HepG2 (cell line): ENCODE measurements at regions not wholly inside any gene's neighbourhood (a gene's known extent, or its start where the extent isn't known, plus 50 kb on each side); places are given as distances from the start of the nearest gene placed in this dataset.

Source experiments
- ATAC-seq: fragments of 200-7000 bp; cut with Tn5 transposase; 3 replicates; pipeline ENCODE4 v1.9.1; 2020; ENCODE audit warnings: mild to moderate bottlenecking, moderate library complexity
- BruUV-seq: library from RNA; stranded (reverse); fragments of 400-500 nt; replicated peaks from 2 replicates; lab custom pipeline; 2021; lab: Mats Ljungman, UMichigan
- CTCF ChIA-PET: fragments of 300-600 bp; formaldehyde crosslinking; extraction: SDS; loops from one replicate; lab custom pipeline; 2021; ENCODE audit warnings: low total read pairs, inconsistent platforms, low intra/inter-chr PET ratio; lab: Yijun Ruan, JAX
- POLR2A ChIA-PET: fragments of 350-600 bp; sonication (Branson Sonifier 250); formaldehyde crosslinking; loops from one replicate; lab custom pipeline; 2020; ENCODE audit warnings: antibody characterized with exemption, inconsistent platforms; lab: Yijun Ruan, JAX
- DNase-seq: peaks from one replicate; pipeline ENCODE4 v3.0.0-alpha.2; 2015; ENCODE audit warnings: low spot score
- FAIRE-seq: peaks from 3 replicates; lab custom pipeline; 2011; peaks lifted over from hg19 to GRCh38; lab: Jason Lieb, UNC
- H2AFZ ChIP-seq: one replicate; pipeline ENCODE4 v1.6.1; 2011; ENCODE audit warnings: low read length, inconsistent platforms
- H3K27ac ChIP-seq: fragments of 300-600 bp; 3 replicates; pipeline ENCODE4 v1.8.0; 2011; ENCODE audit warnings: mixed run types, mild to moderate bottlenecking, mixed read lengths, low read length, inconsistent platforms; ENCODE audit not compliant: insufficient read depth; ENCODE audit errors: extremely low read length
- H3K27me3 ChIP-seq, 2 experiments: fragments of 200-600 bp in 1 of 2; 2 replicates in 1 of 2; 3 replicates in 1 of 2; pipeline versions ENCODE4 v1.6.0 to v1.8.0; 2011; ENCODE audit warnings: low read length in 2 of 2, mild to moderate bottlenecking in 2 of 2, moderate library complexity in 2 of 2, inconsistent platforms in 1 of 2; ENCODE audit not compliant: insufficient read depth in 2 of 2, control insufficient read depth in 1 of 2
- H3K36me3 ChIP-seq, 2 experiments: fragments of 200-600 bp in 1 of 2; replicated peaks in 1 of 2; 2 replicates in 1 of 2; 3 replicates in 1 of 2; pipeline versions ENCODE4 v1.5.1 to v1.8.0; 2011; ENCODE audit warnings: low read length in 2 of 2, inconsistent platforms in 1 of 2; ENCODE audit not compliant: insufficient read depth in 2 of 2, control insufficient read depth in 1 of 2
- H3K4me1 ChIP-seq: 2 replicates; pipeline ENCODE4 v1.5.1; 2012; ENCODE audit warnings: low read length, inconsistent platforms; ENCODE audit not compliant: insufficient read depth
- H3K4me2 ChIP-seq: 2 replicates; pipeline ENCODE4 v1.6.0; 2011; ENCODE audit warnings: low read depth, low read length, inconsistent platforms
- H3K4me3 ChIP-seq, 3 experiments: fragments of 200-600 bp in 1 of 3; sonication (generic), shearing (Covaris generic) in 1 of 3; replicated peaks in 1 of 3; 2 replicates each; pipeline ENCODE4 v1.5.1; 2011 to 2016; ENCODE audit warnings: low read length in 3 of 3, inconsistent platforms in 2 of 3, low read depth in 2 of 3, mild to moderate bottlenecking in 2 of 3, control low read depth in 1 of 3, mixed read lengths in 1 of 3; ENCODE audit not compliant: insufficient read depth in 1 of 3
- H3K79me2 ChIP-seq: one replicate; pipeline ENCODE4 v1.6.1; 2011; ENCODE audit warnings: low read length, inconsistent platforms; ENCODE audit not compliant: insufficient read depth
- H3K9ac ChIP-seq: 2 replicates; pipeline ENCODE4 v1.6.0; 2011; ENCODE audit warnings: mild to moderate bottlenecking, low read depth, low read length, inconsistent platforms; ENCODE audit not compliant: insufficient read depth
- H3K9me3 ChIP-seq: 2 replicates; pipeline ENCODE4 v1.5.1; 2012; ENCODE audit warnings: mild to moderate bottlenecking, low read length
- H4K20me1 ChIP-seq: 2 replicates; pipeline ENCODE4 v1.6.0; 2011; ENCODE audit warnings: inconsistent platforms, mild to moderate bottlenecking, low read length, moderate library complexity; ENCODE audit not compliant: insufficient read depth
- CCDC6 ChIP-seq: sonication (generic); formaldehyde crosslinking; IDR thresholded peaks from 2 replicates; pipeline ENCODE4 v1.8.1; 2022; ENCODE audit warnings: mild to moderate bottlenecking, missing genetic modification reagents, moderate library complexity
- GRHL1 ChIP-seq: sonication (generic); formaldehyde crosslinking; conservative IDR thresholded peaks from 2 replicates; pipeline ENCODE4 v1.8.0; 2022; ENCODE audit warnings: missing genetic modification reagents
- JARID2 ChIP-seq: sonication (generic); formaldehyde crosslinking; IDR thresholded peaks from 2 replicates; pipeline ENCODE4 v1.8.1; 2023; ENCODE audit warnings: missing genetic modification reagents, inconsistent platforms; ENCODE audit not compliant: insufficient replicate concordance
- LCORL ChIP-seq, 2 experiments: fragments of 450-650 bp in 1 of 2; sonication (generic) in 1 of 2; formaldehyde crosslinking in 1 of 2; IDR thresholded peaks; 2 replicates each; pipeline versions ENCODE4 v1.5.0 to v1.6.1; 2017 to 2020; ENCODE audit warnings: antibody characterized with exemption in 1 of 2, missing genetic modification reagents in 1 of 2
- MAFF ChIP-seq: IDR thresholded peaks from 2 replicates; pipeline ENCODE4 v1.6.1; 2011; ENCODE audit warnings: low read depth, low read length, improper control_type of control experiment
- MXI1 ChIP-seq: IDR thresholded peaks from 3 replicates; pipeline ENCODE4 v1.6.1; 2012; ENCODE audit warnings: low read depth, low read length, inconsistent platforms, borderline replicate concordance
- ZNF101 ChIP-seq: sonication (generic); formaldehyde crosslinking; IDR thresholded peaks from 2 replicates; pipeline ENCODE4 v1.4.0; 2020; ENCODE audit warnings: mild to moderate bottlenecking, low read depth, missing genetic modification reagents, borderline replicate concordance
- ZNF431 ChIP-seq: sonication (generic); formaldehyde crosslinking; IDR thresholded peaks from 2 replicates; pipeline ENCODE4 v1.9.0; 2022; ENCODE audit warnings: missing genetic modification reagents, low read depth, mild to moderate bottlenecking, borderline replicate concordance
- ZNF570 ChIP-seq: sonication (generic); formaldehyde crosslinking; IDR thresholded peaks from 2 replicates; pipeline ENCODE4 v1.4.0; 2020; ENCODE audit warnings: mild to moderate bottlenecking, missing genetic modification reagents, borderline replicate concordance
- ZNF766 ChIP-seq: sonication (generic); formaldehyde crosslinking; IDR thresholded peaks from 2 replicates; pipeline ENCODE4 v1.5.0; 2020; ENCODE audit warnings: missing genetic modification reagents, borderline replicate concordance
- ZUFSP ChIP-seq: sonication (generic); formaldehyde crosslinking; IDR thresholded peaks from 2 replicates; pipeline ENCODE4 v1.9.0; 2021; ENCODE audit warnings: missing genetic modification reagents, mild to moderate bottlenecking, borderline replicate concordance
- WGBS: methylation state at CpG from one replicate; pipeline ENCODE4 v1.1.6; 2017; ENCODE audit warnings: low lambda C conversion rate; 5-methylcytosine and 5-hydroxymethylcytosine counted together
- in situ Hi-C: cut with HindIII; loops from 2 replicates; pipeline ENCODE4 v1.10.0; 2017; ENCODE audit warnings: low pct_unique_long_range_greater_than_20kb; ENCODE audit not compliant: extremely low pct_ligation_motif_present
- intact Hi-C: fragments of 100-400 bp; cut with micrococcal nuclease; formaldehyde crosslinking; loops from one replicate; pipeline ENCODE4 v1.10.0; 2022; ENCODE audit not compliant: unreplicated experiment
- TF ChIP-seq, protein P1 (sequence below): sonication (generic); formaldehyde crosslinking; IDR thresholded peaks from 2 replicates; pipeline ENCODE4 v1.4.0; 2020; ENCODE audit warnings: missing genetic modification reagents; ENCODE audit errors: not compliant biosample characterization
- TF ChIP-seq, protein P2 (sequence below): sonication (generic); formaldehyde crosslinking; IDR thresholded peaks from 2 replicates; pipeline ENCODE4 v1.4.0; 2020; ENCODE audit warnings: mild to moderate bottlenecking, missing genetic modification reagents

GRCh38 chr7:68739306-68739705, 859.0 kb upstream of the AUTS2 start:
- H3K4me3 ChIP-seq = no peak overlapping the region
- no TSS peak for BruUV-seq
- H4K20me1 ChIP-seq = no peaks in the 10 kb centered on the region
- in situ Hi-C loops = no loop called here
- ATAC-seq (no peak), DNase-seq (no peak), FAIRE-seq (no peak)
- no peaks in the 10 kb centered on the region for H3K4me1 ChIP-seq
- H3K9me3 ChIP-seq = peaks cover 26% of the 10 kb centered on the region; the same call in 1 of the 2 replicates
- CTCF ChIA-PET = no interaction called here
- no peaks in the 10 kb centered on the region for H3K79me2 ChIP-seq
- H3K27me3 ChIP-seq = no peaks in the 10 kb centered on the region
- no peak overlapping the region for H3K9ac ChIP-seq
- H3K27ac ChIP-seq = no peak overlapping the region
- POLR2A ChIA-PET = no interaction called here
- H3K4me2 ChIP-seq = no peak overlapping the region
- H3K36me3 ChIP-seq = no peaks in the 10 kb centered on the region
- TF ChIP-seq ZNF570 (CRISPR knock-in tag) (no peak), MXI1 (no peak), JARID2 (CRISPR knock-in tag) (no peak), ZNF766 (CRISPR knock-in tag) (no peak), MAFF (no peak), ZUFSP (CRISPR knock-in tag) (no peak)
- intact Hi-C loops = no loop called here
- WGBS = 40% methylated on average over 4 of the region's 5 CpGs
- H2AFZ ChIP-seq = no peak overlapping the region

DNA sequence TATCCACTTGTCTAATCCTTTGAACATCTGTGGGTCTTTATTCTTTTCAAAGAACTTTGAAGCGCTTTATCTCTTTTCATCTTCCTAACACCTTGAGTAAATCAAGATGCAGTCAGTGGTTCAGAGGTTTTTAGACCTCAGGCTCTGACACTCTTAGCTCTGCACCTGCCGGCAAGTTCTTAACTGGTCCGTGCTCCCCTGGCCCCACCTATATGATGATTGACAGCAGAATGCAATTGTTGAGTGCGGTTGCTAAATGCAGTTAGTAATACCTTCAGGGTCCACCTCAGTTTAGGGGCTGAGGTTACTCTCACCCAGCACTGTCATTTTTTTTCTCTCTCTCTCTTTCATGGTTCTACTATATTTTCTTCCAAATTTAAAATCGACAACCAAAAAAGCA, 854.2 kb upstream of the AUTS2 start:
- POLR2A ChIA-PET = no interaction called here
- no peaks in the 10 kb centered on the region for H3K27me3 ChIP-seq
- in situ Hi-C loops (no loop called here), intact Hi-C loops (no loop called here)
- H3K9ac ChIP-seq = no peak overlapping the region
- no peak overlapping the region for H2AFZ ChIP-seq
- H3K9me3 ChIP-seq = peaks cover 8% of the 10 kb centered on the region; the same call in 1 of the 2 replicates
- WGBS = 40% methylated on average over 5 of the region's 5 CpGs
- ATAC-seq = no peak
- H3K27ac ChIP-seq = no peak overlapping the region
- BruUV-seq = no TSS peak
- no peaks in the 10 kb centered on the region for H3K79me2 ChIP-seq
- no peaks in the 10 kb centered on the region for H3K36me3 ChIP-seq
- CTCF ChIA-PET = no interaction called here
- DNase-seq = no peak
- H3K4me3 ChIP-seq = no peak overlapping the region
- no peak overlapping the region for H3K4me2 ChIP-seq
- no peak for FAIRE-seq
- H4K20me1 ChIP-seq = no peaks in the 10 kb centered on the region
- no peaks in the 10 kb centered on the region for H3K4me1 ChIP-seq
- no peak for TF ChIP-seq ZNF101 (CRISPR knock-in tag)
- TF ChIP-seq, protein P1, sequence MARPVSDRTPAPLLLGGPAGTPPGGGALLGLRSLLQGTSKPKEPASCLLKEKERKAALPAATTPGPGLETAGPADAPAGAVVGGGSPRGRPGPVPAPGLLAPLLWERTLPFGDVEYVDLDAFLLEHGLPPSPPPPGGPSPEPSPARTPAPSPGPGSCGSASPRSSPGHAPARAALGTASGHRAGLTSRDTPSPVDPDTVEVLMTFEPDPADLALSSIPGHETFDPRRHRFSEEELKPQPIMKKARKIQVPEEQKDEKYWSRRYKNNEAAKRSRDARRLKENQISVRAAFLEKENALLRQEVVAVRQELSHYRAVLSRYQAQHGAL = no peak
- TF ChIP-seq GRHL1 (CRISPR knock-in tag) = no peak
- TF ChIP-seq ZNF431 (CRISPR knock-in tag) = no peak
- TF ChIP-seq, protein P2, sequence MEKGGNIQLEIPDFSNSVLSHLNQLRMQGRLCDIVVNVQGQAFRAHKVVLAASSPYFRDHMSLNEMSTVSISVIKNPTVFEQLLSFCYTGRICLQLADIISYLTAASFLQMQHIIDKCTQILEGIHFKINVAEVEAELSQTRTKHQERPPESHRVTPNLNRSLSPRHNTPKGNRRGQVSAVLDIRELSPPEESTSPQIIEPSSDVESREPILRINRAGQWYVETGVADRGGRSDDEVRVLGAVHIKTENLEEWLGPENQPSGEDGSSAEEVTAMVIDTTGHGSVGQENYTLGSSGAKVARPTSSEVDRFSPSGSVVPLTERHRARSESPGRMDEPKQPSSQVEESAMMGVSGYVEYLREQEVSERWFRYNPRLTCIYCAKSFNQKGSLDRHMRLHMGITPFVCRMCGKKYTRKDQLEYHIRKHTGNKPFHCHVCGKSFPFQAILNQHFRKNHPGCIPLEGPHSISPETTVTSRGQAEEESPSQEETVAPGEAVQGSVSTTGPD (CRISPR knock-in tag) = no peak
- TF ChIP-seq LCORL (IDR thresholded peaks at IDR 0.05) = no peak
- no peak for TF ChIP-seq LCORL (CRISPR knock-in tag; IDR thresholded peaks at IDR 0.05)
- no peak for TF ChIP-seq CCDC6 (CRISPR knock-in tag)
